HCT116 (cell line): ENCODE measurements at regions not wholly inside any gene's neighbourhood (a gene's known extent, or its start where the extent isn't known, plus 50 kb on each side); places are given as distances from the start of the nearest gene placed in this dataset.

Experiments
- CEBPB ChIP-seq: IDR thresholded peaks from 2 replicates; pipeline ENCODE4 v1.6.1; 2012; ENCODE audit warnings: low read depth
- EZH2phosphoT487 ChIP-seq: fragments of 200-600 bp; IDR thresholded peaks from 2 replicates; pipeline ENCODE4 v1.6.1; 2018; ENCODE audit warnings: antibody characterized with exemption, borderline replicate concordance
- POLR2A ChIP-seq: IDR thresholded peaks from 2 replicates; pipeline ENCODE4 v1.7.0; 2011; ENCODE audit warnings: borderline replicate concordance; ENCODE audit not compliant: insufficient read depth, insufficient read length; ENCODE audit errors: extremely low read depth
- RAD21 ChIP-seq: IDR thresholded peaks from 2 replicates; pipeline ENCODE4 v1.6.1; 2012; ENCODE audit warnings: low read depth, mild to moderate bottlenecking
- TCF7L2 ChIP-seq: IDR thresholded peaks from 2 replicates; pipeline ENCODE4 v1.7.0; 2011; ENCODE audit warnings: borderline replicate concordance, inconsistent platforms; ENCODE audit not compliant: insufficient read depth, insufficient read length; ENCODE audit errors: extremely low read depth
- TF ChIP-seq, protein P1 (sequence below): IDR thresholded peaks from 2 replicates; pipeline ENCODE4 v1.6.1; 2011; ENCODE audit warnings: mild to moderate bottlenecking, low read length, moderate library complexity; ENCODE audit not compliant: insufficient replicate concordance; ENCODE audit errors: extremely low read depth
- TF ChIP-seq, protein P2 (sequence below), 3 experiments: fragments of 200-600 bp in 1 of 3; sonication (generic) in 1 of 3; IDR thresholded peaks in 2 of 3; conservative IDR thresholded peaks in 1 of 3; 2 replicates each; pipeline ENCODE4 v1.5.1; 2012 to 2017; ENCODE audit warnings: low read depth in 2 of 3, low read length in 2 of 3, antibody characterized with exemption in 1 of 3, borderline replicate concordance in 1 of 3, control low read depth in 1 of 3, mild to moderate bottlenecking in 1 of 3, mixed read lengths in 1 of 3, mixed run types in 1 of 3, moderate library complexity in 1 of 3; ENCODE audit not compliant: insufficient read depth in 1 of 3

DNA sequence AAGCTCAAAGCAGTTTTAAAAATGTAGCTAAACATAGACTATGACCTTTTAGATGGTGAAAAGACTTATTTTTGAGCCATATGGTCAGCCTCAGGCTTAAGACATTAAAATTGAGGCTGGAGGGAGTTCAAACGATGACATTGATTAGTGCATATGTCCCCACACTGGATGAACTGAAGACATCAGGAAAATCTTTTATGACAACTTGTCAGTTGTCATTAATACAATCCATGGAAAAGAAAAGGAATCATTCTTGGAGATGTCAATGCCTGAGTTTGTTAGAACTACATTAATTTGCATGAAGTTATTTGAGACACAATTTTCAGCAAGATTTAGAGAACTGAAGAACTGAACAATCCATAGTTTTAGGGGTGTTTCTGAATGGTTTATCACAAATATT, 349.9 kb downstream of the COL11A1 start:
- TF ChIP-seq, protein P1, sequence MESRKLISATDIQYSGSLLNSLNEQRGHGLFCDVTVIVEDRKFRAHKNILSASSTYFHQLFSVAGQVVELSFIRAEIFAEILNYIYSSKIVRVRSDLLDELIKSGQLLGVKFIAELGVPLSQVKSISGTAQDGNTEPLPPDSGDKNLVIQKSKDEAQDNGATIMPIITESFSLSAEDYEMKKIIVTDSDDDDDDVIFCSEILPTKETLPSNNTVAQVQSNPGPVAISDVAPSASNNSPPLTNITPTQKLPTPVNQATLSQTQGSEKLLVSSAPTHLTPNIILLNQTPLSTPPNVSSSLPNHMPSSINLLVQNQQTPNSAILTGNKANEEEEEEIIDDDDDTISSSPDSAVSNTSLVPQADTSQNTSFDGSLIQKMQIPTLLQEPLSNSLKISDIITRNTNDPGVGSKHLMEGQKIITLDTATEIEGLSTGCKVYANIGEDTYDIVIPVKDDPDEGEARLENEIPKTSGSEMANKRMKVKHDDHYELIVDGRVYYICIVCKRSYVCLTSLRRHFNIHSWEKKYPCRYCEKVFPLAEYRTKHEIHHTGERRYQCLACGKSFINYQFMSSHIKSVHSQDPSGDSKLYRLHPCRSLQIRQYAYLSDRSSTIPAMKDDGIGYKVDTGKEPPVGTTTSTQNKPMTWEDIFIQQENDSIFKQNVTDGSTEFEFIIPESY: no peak
- TF ChIP-seq POLR2A: no peak
- TF ChIP-seq, protein P2, sequence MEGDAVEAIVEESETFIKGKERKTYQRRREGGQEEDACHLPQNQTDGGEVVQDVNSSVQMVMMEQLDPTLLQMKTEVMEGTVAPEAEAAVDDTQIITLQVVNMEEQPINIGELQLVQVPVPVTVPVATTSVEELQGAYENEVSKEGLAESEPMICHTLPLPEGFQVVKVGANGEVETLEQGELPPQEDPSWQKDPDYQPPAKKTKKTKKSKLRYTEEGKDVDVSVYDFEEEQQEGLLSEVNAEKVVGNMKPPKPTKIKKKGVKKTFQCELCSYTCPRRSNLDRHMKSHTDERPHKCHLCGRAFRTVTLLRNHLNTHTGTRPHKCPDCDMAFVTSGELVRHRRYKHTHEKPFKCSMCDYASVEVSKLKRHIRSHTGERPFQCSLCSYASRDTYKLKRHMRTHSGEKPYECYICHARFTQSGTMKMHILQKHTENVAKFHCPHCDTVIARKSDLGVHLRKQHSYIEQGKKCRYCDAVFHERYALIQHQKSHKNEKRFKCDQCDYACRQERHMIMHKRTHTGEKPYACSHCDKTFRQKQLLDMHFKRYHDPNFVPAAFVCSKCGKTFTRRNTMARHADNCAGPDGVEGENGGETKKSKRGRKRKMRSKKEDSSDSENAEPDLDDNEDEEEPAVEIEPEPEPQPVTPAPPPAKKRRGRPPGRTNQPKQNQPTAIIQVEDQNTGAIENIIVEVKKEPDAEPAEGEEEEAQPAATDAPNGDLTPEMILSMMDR (IDR thresholded peaks at IDR 0.05 in 2 of 3, conservative IDR thresholded peaks at IDR 0.05 in 1 of 3; ENCODE audit: borderline replicate concordance in 1 of 3, insufficient read depth in 1 of 3, low read depth in 2 of 3, low read length in 2 of 3): no peak
- no peak for TF ChIP-seq EZH2phosphoT487
- TF ChIP-seq RAD21: no peak
- no peak for TF ChIP-seq TCF7L2
- TF ChIP-seq CEBPB: no peak
